Endothelial cell of umbilical vein (primary cell): ENCODE measurements at regions not wholly inside any gene's neighbourhood (a gene's known extent, or its start where the extent isn't known, plus 50 kb on each side); places are given as distances from the start of the nearest gene placed in this dataset.

Experiments
- BruUV-seq: library from RNA; stranded (reverse); fragments of 400-500 nt; replicated peaks from 2 replicates; lab custom pipeline; 2021; lab: Mats Ljungman, UMichigan
- CTCF ChIA-PET: fragments of 300-600, 350-600 bp; sonication (Branson Sonifier 250); formaldehyde crosslinking; loops from one replicate; lab custom pipeline; 2021; ENCODE audit warnings: antibody characterized with exemption, inconsistent platforms; lab: Charles Lee
- POLR2A ChIA-PET: fragments of 300-600, 350-600 bp; sonication (Branson Sonifier 250); formaldehyde crosslinking; loops from one replicate; lab custom pipeline; 2021; ENCODE audit warnings: antibody characterized with exemption, inconsistent platforms; lab: Charles Lee
- DNase-seq: peaks from one replicate; pipeline ENCODE4 v3.0.0-alpha.2; 2011; ENCODE audit warnings: low read depth, low spot score
- FAIRE-seq: peaks from 2 replicates; lab custom pipeline; 2011; peaks lifted over from hg19 to GRCh38; lab: Jason Lieb, UNC
- H2AFZ ChIP-seq: 2 replicates; pipeline ENCODE4 v1.6.0; 2012; ENCODE audit warnings: low read depth, low read length, control low read depth, inconsistent platforms
- H3K27ac ChIP-seq: 2 replicates; pipeline ENCODE4 v1.5.1; 2011; ENCODE audit warnings: low read depth, mild to moderate bottlenecking, control low read depth, low read length, moderate library complexity; ENCODE audit not compliant: insufficient read depth
- H3K27me3 ChIP-seq, 2 experiments: 2 replicates each; pipeline versions ENCODE4 v1.6.0 to v1.6.1; 2011; ENCODE audit warnings: low read length in 2 of 2, mixed read lengths in 1 of 2; ENCODE audit not compliant: control insufficient read depth in 2 of 2, insufficient read depth in 2 of 2
- H3K36me3 ChIP-seq, 2 experiments: 2 replicates in 1 of 2; 3 replicates in 1 of 2; pipeline ENCODE4 v1.5.1; 2011; ENCODE audit warnings: low read length in 2 of 2, mild to moderate bottlenecking in 1 of 2, moderate library complexity in 1 of 2; ENCODE audit not compliant: control insufficient read depth in 2 of 2, insufficient read depth in 2 of 2; ENCODE audit errors: extremely low read depth in 1 of 2
- H3K4me1 ChIP-seq: 3 replicates; pipeline ENCODE4 v1.5.1; 2011; ENCODE audit warnings: mild to moderate bottlenecking, low read length; ENCODE audit not compliant: control insufficient read depth, insufficient read depth; ENCODE audit errors: extremely low read depth
- H3K4me2 ChIP-seq: 2 replicates; pipeline ENCODE4 v1.6.1; 2011; ENCODE audit warnings: low read length, control low read depth, mixed read lengths; ENCODE audit not compliant: insufficient read depth
- H3K4me3 ChIP-seq, 3 experiments: fragments of 200-600 bp in 1 of 3; sonication (generic), shearing (Covaris generic) in 1 of 3; replicated peaks in 1 of 3; 2 replicates each; pipeline ENCODE4 v1.5.1; 2011 to 2016; ENCODE audit warnings: control low read depth in 3 of 3, low read length in 3 of 3, mild to moderate bottlenecking in 2 of 3, inconsistent platforms in 1 of 3, low read depth in 1 of 3, moderate library complexity in 1 of 3; ENCODE audit not compliant: insufficient read depth in 1 of 3
- H3K79me2 ChIP-seq: 2 replicates; pipeline ENCODE4 v1.6.0; 2012; ENCODE audit warnings: low read length, inconsistent platforms; ENCODE audit not compliant: control insufficient read depth, insufficient read depth
- H3K9ac ChIP-seq: replicated peaks from 2 replicates; pipeline ENCODE3; 2011; ENCODE audit warnings: low read length, control low read depth; ENCODE audit not compliant: insufficient read depth; ENCODE audit errors: extremely low read depth
- H3K9me1 ChIP-seq: replicated peaks from 3 replicates; pipeline ENCODE4 v1.6.0; 2011; ENCODE audit warnings: mild to moderate bottlenecking, low read length; ENCODE audit not compliant: control insufficient read depth, insufficient read depth; ENCODE audit errors: extremely low read depth
- H3K9me3 ChIP-seq: replicated peaks from 2 replicates; pipeline ENCODE4 v1.5.1; 2012; ENCODE audit warnings: low read length, inconsistent platforms; ENCODE audit not compliant: control insufficient read depth, insufficient read depth
- H4K20me1 ChIP-seq: replicated peaks from 2 replicates; pipeline ENCODE3; 2011; ENCODE audit warnings: mild to moderate bottlenecking, low read length; ENCODE audit not compliant: control insufficient read depth, insufficient read depth; ENCODE audit errors: extremely low read depth
- CTCF ChIP-seq, 2 donors: IDR thresholded peaks; 1 replicate in 1 of 2; 2 replicates in 1 of 2; pipeline ENCODE4 v1.5.1; 2011; ENCODE audit warnings: low read length in 2 of 2, mild to moderate bottlenecking in 2 of 2, moderate library complexity in 2 of 2, control low read depth in 1 of 2, inconsistent platforms in 1 of 2, low read depth in 1 of 2; ENCODE audit not compliant: insufficient read depth in 1 of 2; ENCODE audit errors: extremely low read depth in 1 of 2
- EZH2 ChIP-seq: IDR thresholded peaks from 2 replicates; pipeline ENCODE4 v1.6.1; 2012; ENCODE audit warnings: borderline replicate concordance, low read depth, mild to moderate bottlenecking, moderate library complexity, low read length, inconsistent platforms; ENCODE audit not compliant: severe bottlenecking
- GATA2 ChIP-seq: IDR thresholded peaks from 2 replicates; pipeline ENCODE4 v1.7.0; 2011; ENCODE audit warnings: low read depth, mild to moderate bottlenecking, moderate library complexity, mixed read lengths, low read length; ENCODE audit not compliant: insufficient read length, insufficient read depth
- JUN ChIP-seq: IDR thresholded peaks from 2 replicates; pipeline ENCODE4 v1.6.1; 2011; ENCODE audit warnings: borderline replicate concordance, low read depth; ENCODE audit not compliant: insufficient read length, insufficient read depth
- MAX ChIP-seq: IDR thresholded peaks from 2 replicates; pipeline ENCODE4 v1.6.1; 2011; ENCODE audit not compliant: insufficient read depth, insufficient read length
- MYC ChIP-seq: IDR thresholded peaks from one replicate; pipeline ENCODE4 v1.6.1; 2011; ENCODE audit warnings: mild to moderate bottlenecking, low read depth, low read length
- POLR2AphosphoS5 ChIP-seq: IDR thresholded peaks from 2 replicates; pipeline ENCODE4 v1.6.1; 2012; ENCODE audit warnings: low read depth, mild to moderate bottlenecking, control low read depth, low read length, moderate library complexity; ENCODE audit not compliant: insufficient read depth
- dilution Hi-C: fragments of 300-500 bp; cut with MboI; formaldehyde crosslinking; loops from one replicate; pipeline ENCODE4 v1.15.0; 2019; ENCODE audit warnings: low sequenced_read_pairs; ENCODE audit not compliant: extremely low pct_ligation_motif_present
- intact Hi-C: fragments of 100-400 bp; cut with micrococcal nuclease; formaldehyde crosslinking; loops from one replicate; pipeline ENCODE4 v1.10.0; 2022

GRCh38 chr1:17887661-17888371, 132.7 kb downstream of the ACTL8 start:
- Histone ChIP-seq H3K9me1 (no peaks in the 10 kb centered on the region), H3K36me3 (no peaks in the 10 kb centered on the region), H4K20me1 (no peaks in the 10 kb centered on the region), H3K79me2 (no peaks in the 10 kb centered on the region), H3K4me2 (no peak overlapping the region), H3K27me3 (no peaks in the 10 kb centered on the region), H2AFZ (no peak overlapping the region), H3K4me1 (no peaks in the 10 kb centered on the region), H3K27ac (no peak overlapping the region), H3K9me3 (peaks cover 1% of the 10 kb centered on the region), H3K9ac (no peak overlapping the region), H3K4me3 (no peak overlapping the region)
- ChIA-PET POLR2A (no interaction called here), CTCF (no interaction called here)
- no TSS peak for BruUV-seq
- dilution Hi-C loops = no loop called here
- DNase-seq (no peak), FAIRE-seq (no peak)
- TF ChIP-seq EZH2 (no peak), CTCF (IDR thresholded peaks at IDR 0.05; ENCODE audit: extremely low read depth in 1 of 2, insufficient read depth in 1 of 2, low read depth in 1 of 2, low read length in 2 of 2) (no peak), JUN (no peak), GATA2 (no peak), MAX (no peak), POLR2AphosphoS5 (no peak), MYC (no peak)
- intact Hi-C loops = no loop called here
